RPMI8226 (cell line): ENCODE measurements at regions not wholly inside any gene's neighbourhood (a gene's known extent, or its start where the extent isn't known, plus 50 kb on each side); places are given as distances from the start of the nearest gene placed in this dataset.
"Not testable (repeated sequence)": the region's sequence is repeated elsewhere in the genome, so short reads cannot be mapped to it uniquely, and the experiment has no call there.

Experiments used
- DNase-seq: peaks from one replicate; pipeline ENCODE4 v3.0.0-alpha.2; 2015

GRCh38 chr7:32680259-32681173 lies 185.2 kb downstream of the AVL9 start:
- no peak for DNase-seq

GRCh38 chr7:32679192-32679591 lies 183.9 kb downstream of the AVL9 start:
- DNase-seq: no peak

GRCh38 chr7:32677593-32677992 lies 182.3 kb downstream of the AVL9 start:
- no peak for DNase-seq

GRCh38 chr7:32676249-32676941 lies 181.1 kb downstream of the AVL9 start:
- DNase-seq: no peak

- DNase-seq: no peak
Observed at GRCh38 chr7:32673275-32673983, 178.1 kb downstream of the AVL9 start.

- no peak for DNase-seq
Observed at GRCh38 chr7:32670110-32671025, 175.1 kb downstream of the AVL9 start.

GRCh38 chr7:32669173-32669870 lies 174.0 kb downstream of the AVL9 start:
- not testable (repeated sequence) for DNase-seq

GRCh38 chr7:32668387-32669097 lies 173.3 kb downstream of the AVL9 start:
- not testable (repeated sequence) for DNase-seq

GRCh38 chr7:32667586-32667985 lies 172.3 kb downstream of the AVL9 start:
- DNase-seq: not testable (repeated sequence)

- not testable (repeated sequence) for DNase-seq
Observed at GRCh38 chr7:32663805-32664211, 168.5 kb downstream of the AVL9 start.

GRCh38 chr7:32662509-32662908 lies 167.2 kb downstream of the AVL9 start:
- not testable (repeated sequence) for DNase-seq

GRCh38 chr7:32661929-32662328 lies 166.6 kb downstream of the AVL9 start:
- no peak for DNase-seq

GRCh38 chr7:32661501-32661900 lies 166.2 kb downstream of the AVL9 start:
- DNase-seq: no peak

- no peak for DNase-seq
Observed at GRCh38 chr7:32660936-32661335, 165.6 kb downstream of the AVL9 start.

- no peak for DNase-seq
Observed at GRCh38 chr7:32659853-32660252, 164.6 kb downstream of the AVL9 start.

- DNase-seq: no peak
Observed at GRCh38 chr7:32658467-32658869, 163.2 kb downstream of the AVL9 start.

GRCh38 chr7:32658034-32658433 lies 162.7 kb downstream of the AVL9 start:
- no peak for DNase-seq

- not testable (repeated sequence) for DNase-seq
Observed at GRCh38 chr7:32654549-32654948, 159.3 kb downstream of the AVL9 start.

- DNase-seq: not testable (repeated sequence)
Observed at GRCh38 chr7:32650356-32650755, 155.1 kb downstream of the AVL9 start.

- no peak for DNase-seq
Observed at GRCh38 chr7:32648408-32649156, 153.3 kb downstream of the AVL9 start.
